ENCODE measurements at regions not wholly inside any gene's neighbourhood (a gene's known extent, or its start where the extent isn't known, plus 50 kb on each side); places are given as distances from the start of the nearest gene placed in this dataset.

DNA sequence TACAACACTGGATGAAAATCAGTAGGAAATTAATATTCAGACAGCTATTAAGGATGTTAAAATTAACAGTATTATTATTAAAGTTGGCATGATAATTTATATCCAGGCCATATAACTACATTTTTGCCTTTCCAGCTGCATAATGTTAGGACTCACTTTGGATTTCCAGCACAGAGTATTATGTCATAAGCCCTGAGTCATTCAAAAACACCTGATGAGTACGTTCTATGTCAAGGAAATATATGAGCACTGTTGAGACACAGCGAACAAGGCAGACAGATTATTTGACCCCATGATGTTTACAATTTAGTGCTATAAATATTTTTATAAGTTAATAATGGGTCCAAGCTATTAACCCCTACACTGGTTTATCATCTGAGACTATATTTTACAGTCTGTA lies 59.8 kb upstream of the RIT2 start:
- no peaks in the 10 kb centered on the region for H3K27me3 ChIP-seq (ENCODE audit: control insufficient read depth, insufficient read depth, low read length)
- no peak overlapping the region for H3K27ac ChIP-seq (ENCODE audit: insufficient read depth, low read length)
- H3K4me3 ChIP-seq (ENCODE audit: insufficient read depth, low read depth, low read length): no peak overlapping the region
- POLR2A ChIA-PET (ENCODE audit: unreplicated experiment): no interaction called here
- no peak overlapping the region for H2BK15ac ChIP-seq (ENCODE audit: low read depth, low read length)
- no peak for DNase-seq
- H2BK20ac ChIP-seq (ENCODE audit: low read depth, low read length): no peak overlapping the region
- no peak for ATAC-seq (ENCODE audit: low read depth)
- dilution Hi-C loops (cut with HindIII; ENCODE audit: low sequenced_read_pairs, unreplicated experiment): no loop called here
- no CpG with 5 or more reads among the region's 2 CpGs for WGBS, 2 experiments (ENCODE audit: extremely low coverage in 2 of 2, insufficient read length in 1 of 2)
- no peak overlapping the region for H4K5ac ChIP-seq (ENCODE audit: low read depth, low read length)
- in situ Hi-C loops (cut with MboI; ENCODE audit: low sequenced_read_pairs): loop anchor here (25.0 kb wide), 1 partner anchor 112 kb away; the partner anchor contains the start of gene SYT4
- H3K79me1 ChIP-seq (ENCODE audit: low read depth in 1 of 2, low read length in 2 of 2): no peaks in the 10 kb centered on the region
- H4K91ac ChIP-seq (ENCODE audit: insufficient read depth, low read depth, low read length): no peak overlapping the region
- no peak overlapping the region for H2BK5ac ChIP-seq (ENCODE audit: low read depth, low read length, poor library complexity, severe bottlenecking)
- H2AK5ac ChIP-seq (ENCODE audit: low read depth, low read length): no peak overlapping the region
- H2BK120ac ChIP-seq (ENCODE audit: low read depth, low read length): no peak overlapping the region
- H3K9ac ChIP-seq (ENCODE audit: low read depth, low read length): no peak overlapping the region
- no peak overlapping the region for H3K23ac ChIP-seq (ENCODE audit: low read depth, low read length)
- H3K9me3 ChIP-seq (ENCODE audit: control insufficient read depth, insufficient read depth, low read length): peaks cover 7% of the 10 kb centered on the region; the same call in 1 of the 2 replicates
- no peaks in the 10 kb centered on the region for H3K36me3 ChIP-seq (ENCODE audit: control insufficient read depth, insufficient read depth, low read length)
- no peak overlapping the region for H3K18ac ChIP-seq (ENCODE audit: low read depth, low read length)
- CTCF ChIA-PET: no interaction called here
- H4K8ac ChIP-seq (ENCODE audit: low read depth in 2 of 2, low read length in 2 of 2): no peak overlapping the region
- H3K56ac ChIP-seq (ENCODE audit: extremely low read depth, insufficient read depth, low read length): no peak overlapping the region
- no peaks in the 10 kb centered on the region for H3K9me1 ChIP-seq (ENCODE audit: insufficient read depth, low read length)
- no peak overlapping the region for H3K14ac ChIP-seq (replicated peaks; ENCODE audit: low read depth, low read length)
- intact Hi-C loops (cut with micrococcal nuclease): no loop called here
- H3K4ac ChIP-seq (ENCODE audit: low read depth, low read length): no peak overlapping the region
- no peaks in the 10 kb centered on the region for H4K20me1 ChIP-seq (ENCODE audit: insufficient read depth, low read length)
- no TSS peak for BruUV-seq (replicated peaks)
- no peaks in the 10 kb centered on the region for H3K4me1 ChIP-seq (ENCODE audit: control insufficient read depth, insufficient read depth, low read length)
- no peak overlapping the region for H2AFZ ChIP-seq (replicated peaks; ENCODE audit: low read length, poor library complexity)
- H2AK9ac ChIP-seq (replicated peaks; ENCODE audit: low read depth, low read length, poor library complexity): no peak overlapping the region
- TF ChIP-seq, protein P1, sequence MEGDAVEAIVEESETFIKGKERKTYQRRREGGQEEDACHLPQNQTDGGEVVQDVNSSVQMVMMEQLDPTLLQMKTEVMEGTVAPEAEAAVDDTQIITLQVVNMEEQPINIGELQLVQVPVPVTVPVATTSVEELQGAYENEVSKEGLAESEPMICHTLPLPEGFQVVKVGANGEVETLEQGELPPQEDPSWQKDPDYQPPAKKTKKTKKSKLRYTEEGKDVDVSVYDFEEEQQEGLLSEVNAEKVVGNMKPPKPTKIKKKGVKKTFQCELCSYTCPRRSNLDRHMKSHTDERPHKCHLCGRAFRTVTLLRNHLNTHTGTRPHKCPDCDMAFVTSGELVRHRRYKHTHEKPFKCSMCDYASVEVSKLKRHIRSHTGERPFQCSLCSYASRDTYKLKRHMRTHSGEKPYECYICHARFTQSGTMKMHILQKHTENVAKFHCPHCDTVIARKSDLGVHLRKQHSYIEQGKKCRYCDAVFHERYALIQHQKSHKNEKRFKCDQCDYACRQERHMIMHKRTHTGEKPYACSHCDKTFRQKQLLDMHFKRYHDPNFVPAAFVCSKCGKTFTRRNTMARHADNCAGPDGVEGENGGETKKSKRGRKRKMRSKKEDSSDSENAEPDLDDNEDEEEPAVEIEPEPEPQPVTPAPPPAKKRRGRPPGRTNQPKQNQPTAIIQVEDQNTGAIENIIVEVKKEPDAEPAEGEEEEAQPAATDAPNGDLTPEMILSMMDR (conservative IDR thresholded peaks at IDR 0.05; ENCODE audit: low read depth, low read length): no peak
- no peak for TF ChIP-seq RCOR1 (IDR thresholded peaks at IDR 0.05; ENCODE audit: insufficient replicate concordance, low read length)
- TF ChIP-seq, protein P2, sequence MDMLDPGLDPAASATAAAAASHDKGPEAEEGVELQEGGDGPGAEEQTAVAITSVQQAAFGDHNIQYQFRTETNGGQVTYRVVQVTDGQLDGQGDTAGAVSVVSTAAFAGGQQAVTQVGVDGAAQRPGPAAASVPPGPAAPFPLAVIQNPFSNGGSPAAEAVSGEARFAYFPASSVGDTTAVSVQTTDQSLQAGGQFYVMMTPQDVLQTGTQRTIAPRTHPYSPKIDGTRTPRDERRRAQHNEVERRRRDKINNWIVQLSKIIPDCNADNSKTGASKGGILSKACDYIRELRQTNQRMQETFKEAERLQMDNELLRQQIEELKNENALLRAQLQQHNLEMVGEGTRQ (IDR thresholded peaks at IDR 0.05; ENCODE audit: low read depth, low read length): no peak
- no peak for TF ChIP-seq BHLHE40 (IDR thresholded peaks at IDR 0.05; ENCODE audit: low read depth, low read length)
- no peak for TF ChIP-seq NFE2L2 (IDR thresholded peaks at IDR 0.05; ENCODE audit: low read depth, low read length)
- no peak for TF ChIP-seq MAZ (IDR thresholded peaks at IDR 0.05; ENCODE audit: borderline replicate concordance, low read depth, low read length)
- no peak for TF ChIP-seq CHD1 (IDR thresholded peaks at IDR 0.05; ENCODE audit: low read depth, low read length)
- H3K4me2 ChIP-seq (ENCODE audit: low read depth, low read length): no peak overlapping the region
